H9 (cell line): ENCODE measurements at regions not wholly inside any gene's neighbourhood (a gene's known extent, or its start where the extent isn't known, plus 50 kb on each side); places are given as distances from the start of the nearest gene placed in this dataset.

Experiments used
- DNase-seq: peaks from one replicate; pipeline ENCODE4 v3.0.0-alpha.2; 2017
- H2AFZ ChIP-seq: one replicate; pipeline ENCODE4 v1.6.1; 2013; ENCODE audit warnings: mild to moderate bottlenecking, low read length, control low read depth, moderate library complexity
- H2AK5ac ChIP-seq: 2 replicates; pipeline ENCODE4 v1.6.1; 2013; ENCODE audit warnings: low read length, control low read depth, mixed read lengths; ENCODE audit not compliant: insufficient read length
- H2BK120ac ChIP-seq: one replicate; pipeline ENCODE4 v1.6.1; 2013; ENCODE audit warnings: low read depth, mild to moderate bottlenecking, low read length, control low read depth, inconsistent platforms; ENCODE audit not compliant: poor library complexity, severe bottlenecking
- H2BK12ac ChIP-seq: 2 replicates; pipeline ENCODE4 v1.6.1; 2013; ENCODE audit warnings: low read length, control low read depth, mixed read lengths, low read depth; ENCODE audit not compliant: insufficient read length
- H2BK15ac ChIP-seq: 2 replicates; pipeline ENCODE4 v1.6.1; 2013; ENCODE audit warnings: low read depth, low read length, control low read depth
- H2BK20ac ChIP-seq: one replicate; pipeline ENCODE4 v1.6.1; 2013; ENCODE audit warnings: low read depth, mild to moderate bottlenecking, low read length, control low read depth, inconsistent platforms; ENCODE audit not compliant: poor library complexity, severe bottlenecking
- H2BK5ac ChIP-seq: 2 replicates; pipeline ENCODE4 v1.6.1; 2013; ENCODE audit warnings: low read length, control low read depth, mixed read lengths; ENCODE audit not compliant: insufficient read length
- H3K14ac ChIP-seq: 2 replicates; pipeline ENCODE4 v1.6.1; 2013; ENCODE audit warnings: low read length, control low read depth; ENCODE audit not compliant: insufficient read depth
- H3K18ac ChIP-seq: 2 replicates; pipeline ENCODE4 v1.6.1; 2013; ENCODE audit warnings: low read depth, mild to moderate bottlenecking, mixed read lengths, low read length, control low read depth; ENCODE audit not compliant: insufficient read length
- H3K23ac ChIP-seq: 2 replicates; pipeline ENCODE4 v1.6.1; 2013; ENCODE audit warnings: low read length, control low read depth, mixed read lengths, low read depth; ENCODE audit not compliant: insufficient read length
- H3K23me2 ChIP-seq: 2 replicates; pipeline ENCODE4 v1.6.1; 2013; ENCODE audit warnings: low read depth, mild to moderate bottlenecking, mixed read lengths, low read length, control low read depth; ENCODE audit not compliant: insufficient read length, poor library complexity, severe bottlenecking
- H3K27ac ChIP-seq: 2 replicates; pipeline ENCODE4 v1.5.1; 2013; ENCODE audit warnings: low read length, control low read depth, mixed read lengths, low read depth; ENCODE audit not compliant: insufficient read length
- H3K27me3 ChIP-seq: 2 replicates; pipeline ENCODE4 v1.6.1; 2013; ENCODE audit warnings: low read length, control low read depth, inconsistent platforms; ENCODE audit not compliant: insufficient read depth
- H3K4ac ChIP-seq: 2 replicates; pipeline ENCODE4 v1.6.1; 2013; ENCODE audit warnings: low read depth, mild to moderate bottlenecking, control low read depth, inconsistent platforms, low read length, moderate library complexity
- H3K4me1 ChIP-seq: 2 replicates; pipeline ENCODE4 v1.6.1; 2013; ENCODE audit warnings: low read length, control low read depth, inconsistent platforms; ENCODE audit not compliant: insufficient read depth
- H3K4me2 ChIP-seq: 2 replicates; pipeline ENCODE4 v1.6.1; 2013; ENCODE audit warnings: low read length, control low read depth, mixed read lengths; ENCODE audit not compliant: insufficient read length, insufficient read depth
- H3K56ac ChIP-seq: 2 replicates; pipeline ENCODE4 v1.6.1; 2013; ENCODE audit warnings: low read depth, mild to moderate bottlenecking, mixed read lengths, low read length, control low read depth; ENCODE audit not compliant: insufficient read length
- H3K79me1 ChIP-seq: 2 replicates; pipeline ENCODE4 v1.6.1; 2013; ENCODE audit warnings: low read depth, mild to moderate bottlenecking, moderate library complexity, low read length, control low read depth, inconsistent platforms; ENCODE audit not compliant: insufficient read depth, poor library complexity, severe bottlenecking
- H3K79me2 ChIP-seq: 2 replicates; pipeline ENCODE4 v1.6.1; 2013; ENCODE audit warnings: low read length, control low read depth, inconsistent platforms; ENCODE audit not compliant: insufficient read depth
- H3K9ac ChIP-seq: 2 replicates; pipeline ENCODE4 v1.6.1; 2013; ENCODE audit warnings: low read length, control low read depth, mixed read lengths; ENCODE audit not compliant: insufficient read length; ENCODE audit errors: extremely low read depth
- H3K9me3 ChIP-seq: one replicate; pipeline ENCODE4 v1.6.1; 2013; ENCODE audit warnings: low read depth, low read length, inconsistent platforms; ENCODE audit not compliant: control insufficient read depth
- H3T11ph ChIP-seq: one replicate; pipeline ENCODE4 v1.6.1; 2013; ENCODE audit warnings: mild to moderate bottlenecking, low read length, control low read depth, inconsistent platforms
- H4K20me1 ChIP-seq: one replicate; pipeline ENCODE4 v1.6.1; 2013; ENCODE audit not compliant: control insufficient read depth, insufficient read length, insufficient read depth
- H4K5ac ChIP-seq: 2 replicates; pipeline ENCODE4 v1.6.1; 2013; ENCODE audit warnings: low read depth, mild to moderate bottlenecking, mixed read lengths, low read length, control low read depth; ENCODE audit not compliant: insufficient read length
- H4K8ac ChIP-seq: replicated peaks from 2 replicates; pipeline ENCODE4 v1.6.1; 2013; ENCODE audit warnings: low read length, control low read depth, mixed read lengths, low read depth; ENCODE audit not compliant: insufficient read length
- H4K91ac ChIP-seq: 2 replicates; pipeline ENCODE4 v1.6.1; 2013; ENCODE audit warnings: low read depth, mild to moderate bottlenecking, moderate library complexity, mixed read lengths, low read length, control low read depth; ENCODE audit not compliant: insufficient read length
- H3K27ac Mint-ChIP-seq, 3 experiments: 2 replicates in 2 of 3; 3 replicates in 1 of 3; pipeline ENCODE4 v1.8.0; 2020 to 2021; ENCODE audit warnings: mixed read lengths in 3 of 3, mild to moderate bottlenecking in 1 of 3, moderate library complexity in 1 of 3
- H3K27me3 Mint-ChIP-seq: 2 replicates; pipeline ENCODE4 v1.8.0; 2021; ENCODE audit warnings: low read depth, mild to moderate bottlenecking, moderate library complexity, mixed read lengths
- H3K36me3 Mint-ChIP-seq, 3 experiments: 2 replicates in 2 of 3; 3 replicates in 1 of 3; pipeline ENCODE4 v1.8.0; 2020 to 2021; ENCODE audit warnings: low read depth in 3 of 3, mixed read lengths in 3 of 3; ENCODE audit not compliant: insufficient read depth in 1 of 3
- H3K4me1 Mint-ChIP-seq, 2 experiments: 2 replicates each; pipeline ENCODE4 v1.8.0; 2020; ENCODE audit warnings: mixed read lengths in 2 of 2
- H3K4me3 Mint-ChIP-seq, 2 experiments: 2 replicates in 1 of 2; 3 replicates in 1 of 2; pipeline ENCODE4 v1.8.0; 2020 to 2021; ENCODE audit warnings: mild to moderate bottlenecking in 2 of 2, mixed read lengths in 2 of 2, moderate library complexity in 1 of 2
- H3K9me3 Mint-ChIP-seq, 2 experiments: 2 replicates in 1 of 2; 3 replicates in 1 of 2; pipeline ENCODE4 v1.8.0; 2020; ENCODE audit warnings: mild to moderate bottlenecking in 2 of 2, mixed read lengths in 2 of 2, moderate library complexity in 1 of 2
- CTCF ChIP-seq: fragments of 200-600 bp; sonication (generic); conservative IDR thresholded peaks from 3 replicates; pipeline ENCODE4 v1.8.0; 2021; ENCODE audit warnings: antibody characterized with exemption, mild to moderate bottlenecking
- WGBS: extraction: QIAGEN DNeasy Blood & Tissue Kit; methylation state at CpG from one replicate; pipeline ENCODE4 v1.1.7; 2013; ENCODE audit warnings: missing lambda C conversion rate, low lambda C conversion rate, mixed read lengths; ENCODE audit not compliant: insufficient read length; ENCODE audit errors: extremely low coverage; 5-methylcytosine and 5-hydroxymethylcytosine counted together

- Histone ChIP-seq H2AFZ (no peak overlapping the region), H2BK12ac (no peak overlapping the region), H3K27me3 (no peaks in the 10 kb centered on the region), H3K4me1 (no peaks in the 10 kb centered on the region), H3T11ph (no peak overlapping the region), H2BK15ac (no peak overlapping the region), H3K27ac (no peak overlapping the region), H2BK120ac (no peak overlapping the region), H4K5ac (no peak overlapping the region), H3K9me3 (no peaks in the 10 kb centered on the region), H3K18ac (no peak overlapping the region), H3K4me2 (no peak overlapping the region), H3K4ac (no peak overlapping the region; the same call in 1 of the 2 replicates), H3K14ac (no peak overlapping the region), H4K8ac (no peak overlapping the region), H3K23ac (no peak overlapping the region), H2BK5ac (no peak overlapping the region), H2AK5ac (no peak overlapping the region), H3K23me2 (no peaks in the 10 kb centered on the region), H3K9ac (no peak overlapping the region), H3K56ac (no peak overlapping the region), H4K91ac (no peak overlapping the region), H2BK20ac (no peak overlapping the region), H3K79me1 (no peaks in the 10 kb centered on the region), H3K79me2 (no peaks in the 10 kb centered on the region), H4K20me1 (no peaks in the 10 kb centered on the region)
- H3K36me3 Mint-ChIP-seq: no peaks in the 10 kb centered on the region
- H3K9me3 Mint-ChIP-seq: no peaks in the 10 kb centered on the region
- no CpG with 5 or more reads among the region's 4 CpGs for WGBS
- no peak overlapping the region for H3K4me3 Mint-ChIP-seq
- H3K27ac Mint-ChIP-seq: no peak overlapping the region; a peak in 1 of 7 replicates
- H3K27me3 Mint-ChIP-seq: no peaks in the 10 kb centered on the region; the same call in 1 of the 2 replicates
- H3K4me1 Mint-ChIP-seq: peaks cover 17 to 20% of the 10 kb centered on the region in 2 experiments
- DNase-seq: no peak
- TF ChIP-seq CTCF: no peak
Measured at GRCh38 chr18:37986665-37987064, 421.1 kb upstream of the CELF4 start.
